Astrocyte (in vitro differentiated cells and primary cell): ENCODE measurements at regions not wholly inside any gene's neighbourhood (a gene's known extent, or its start where the extent isn't known, plus 50 kb on each side); places are given as distances from the start of the nearest gene placed in this dataset.
A peak's percentile ranks its signal among the peaks of the same experiment; 100 is the strongest.

Experiments
- DNase-seq: peaks from one replicate; pipeline ENCODE4 v3.0.0-alpha.2; 2010; ENCODE audit warnings: low read depth
- FAIRE-seq: peaks from 2 replicates; lab custom pipeline; 2011; peaks lifted over from hg19 to GRCh38; lab: Jason Lieb, UNC
- H2AFZ ChIP-seq: 2 replicates; pipeline ENCODE4 v1.6.0; 2012; ENCODE audit warnings: low read depth, low read length, inconsistent platforms
- H3K27ac ChIP-seq: 2 replicates; pipeline ENCODE4 v1.5.1; 2011; ENCODE audit warnings: low read depth, low read length, inconsistent platforms
- H3K27me3 ChIP-seq: 2 replicates; pipeline ENCODE4 v1.6.0; 2011; ENCODE audit warnings: low read length, inconsistent platforms; ENCODE audit not compliant: insufficient read depth
- H3K36me3 ChIP-seq: 2 replicates; pipeline ENCODE4 v1.5.1; 2011; ENCODE audit warnings: low read length, inconsistent platforms; ENCODE audit not compliant: insufficient read depth
- H3K4me1 ChIP-seq: 2 replicates; pipeline ENCODE4 v1.5.1; 2011; ENCODE audit warnings: low read length, inconsistent platforms; ENCODE audit not compliant: insufficient read depth
- H3K4me2 ChIP-seq: 2 replicates; pipeline ENCODE4 v1.6.0; 2012; ENCODE audit warnings: low read length, inconsistent platforms
- H3K4me3 ChIP-seq: 2 replicates; pipeline ENCODE4 v1.5.1; 2011; ENCODE audit warnings: low read depth, mild to moderate bottlenecking, low read length, inconsistent platforms; ENCODE audit not compliant: insufficient read depth
- H3K79me2 ChIP-seq: 2 replicates; pipeline ENCODE4 v1.6.0; 2012; ENCODE audit warnings: mild to moderate bottlenecking, low read length, inconsistent platforms; ENCODE audit not compliant: insufficient read depth
- H3K9ac ChIP-seq: 2 replicates; pipeline ENCODE4 v1.6.0; 2012; ENCODE audit warnings: mild to moderate bottlenecking, low read length, inconsistent platforms
- H3K9me3 ChIP-seq: 2 replicates; pipeline ENCODE4 v1.5.1; 2012; ENCODE audit warnings: low read depth, mild to moderate bottlenecking, low read length, inconsistent platforms; ENCODE audit not compliant: insufficient read depth
- H4K20me1 ChIP-seq: 2 replicates; pipeline ENCODE4 v1.6.0; 2012; ENCODE audit warnings: low read length, inconsistent platforms; ENCODE audit not compliant: insufficient read depth
- H3K27ac Mint-ChIP-seq: one replicate; pipeline ENCODE4 v1.8.0; 2021; ENCODE audit warnings: mild to moderate bottlenecking, mixed read lengths; ENCODE audit not compliant: unreplicated experiment
- H3K27me3 Mint-ChIP-seq: one replicate; pipeline ENCODE4 v1.8.0; 2021; ENCODE audit warnings: low read depth, mixed read lengths; ENCODE audit not compliant: unreplicated experiment
- H3K36me3 Mint-ChIP-seq: one replicate; pipeline ENCODE4 v1.8.0; 2021; ENCODE audit warnings: low read depth, mixed read lengths; ENCODE audit not compliant: unreplicated experiment
- H3K4me1 Mint-ChIP-seq: one replicate; pipeline ENCODE4 v1.8.0; 2021; ENCODE audit warnings: low read depth, mixed read lengths; ENCODE audit not compliant: unreplicated experiment
- H3K4me3 Mint-ChIP-seq: one replicate; pipeline ENCODE4 v1.8.0; 2021; ENCODE audit warnings: mild to moderate bottlenecking, moderate library complexity, mixed read lengths; ENCODE audit not compliant: unreplicated experiment
- H3K9me3 Mint-ChIP-seq: one replicate; pipeline ENCODE4 v1.8.0; 2021; ENCODE audit warnings: mild to moderate bottlenecking, mixed read lengths; ENCODE audit not compliant: unreplicated experiment
- EZH2 ChIP-seq: IDR thresholded peaks from 2 replicates; pipeline ENCODE4 v1.6.1; 2012; ENCODE audit warnings: mild to moderate bottlenecking, low read length, inconsistent platforms; ENCODE audit not compliant: insufficient read depth
- TF ChIP-seq, protein P1 (sequence below): IDR thresholded peaks from 2 replicates; pipeline ENCODE4 v1.5.1; 2011; ENCODE audit warnings: low read depth, mild to moderate bottlenecking, inconsistent platforms, low read length, moderate library complexity; ENCODE audit not compliant: insufficient read depth

DNA sequence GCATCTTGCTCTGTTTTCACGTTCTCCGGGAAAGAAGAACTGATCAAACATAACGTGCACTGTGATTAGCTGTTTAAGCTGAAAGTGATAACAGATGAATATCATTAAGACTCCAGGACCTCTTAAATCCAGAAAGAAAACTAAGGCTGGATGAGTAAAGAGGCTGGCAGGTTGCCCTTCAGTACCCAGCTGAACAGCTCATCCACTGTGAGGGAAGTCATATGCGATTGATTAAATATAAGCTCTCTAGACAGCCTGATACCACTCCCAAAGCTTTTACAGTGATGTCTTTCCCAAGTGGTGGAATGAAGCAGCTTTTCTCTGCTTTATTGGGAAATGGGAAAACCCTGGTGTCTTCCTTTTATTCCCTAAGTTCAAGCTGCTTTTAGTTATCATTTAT is 116.9 kb downstream of the EFNB2 start:
- H3K9me3 ChIP-seq = no peaks in the 10 kb centered on the region
- H3K9ac ChIP-seq = no peak overlapping the region
- no peaks in the 10 kb centered on the region for H3K36me3 Mint-ChIP-seq
- no peaks in the 10 kb centered on the region for H3K27me3 Mint-ChIP-seq
- no peaks in the 10 kb centered on the region for H3K9me3 Mint-ChIP-seq
- TF ChIP-seq, protein P1, sequence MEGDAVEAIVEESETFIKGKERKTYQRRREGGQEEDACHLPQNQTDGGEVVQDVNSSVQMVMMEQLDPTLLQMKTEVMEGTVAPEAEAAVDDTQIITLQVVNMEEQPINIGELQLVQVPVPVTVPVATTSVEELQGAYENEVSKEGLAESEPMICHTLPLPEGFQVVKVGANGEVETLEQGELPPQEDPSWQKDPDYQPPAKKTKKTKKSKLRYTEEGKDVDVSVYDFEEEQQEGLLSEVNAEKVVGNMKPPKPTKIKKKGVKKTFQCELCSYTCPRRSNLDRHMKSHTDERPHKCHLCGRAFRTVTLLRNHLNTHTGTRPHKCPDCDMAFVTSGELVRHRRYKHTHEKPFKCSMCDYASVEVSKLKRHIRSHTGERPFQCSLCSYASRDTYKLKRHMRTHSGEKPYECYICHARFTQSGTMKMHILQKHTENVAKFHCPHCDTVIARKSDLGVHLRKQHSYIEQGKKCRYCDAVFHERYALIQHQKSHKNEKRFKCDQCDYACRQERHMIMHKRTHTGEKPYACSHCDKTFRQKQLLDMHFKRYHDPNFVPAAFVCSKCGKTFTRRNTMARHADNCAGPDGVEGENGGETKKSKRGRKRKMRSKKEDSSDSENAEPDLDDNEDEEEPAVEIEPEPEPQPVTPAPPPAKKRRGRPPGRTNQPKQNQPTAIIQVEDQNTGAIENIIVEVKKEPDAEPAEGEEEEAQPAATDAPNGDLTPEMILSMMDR = no peak
- TF ChIP-seq EZH2 = no peak
- H3K27me3 ChIP-seq = no peaks in the 10 kb centered on the region
- no peak overlapping the region for H2AFZ ChIP-seq
- H3K4me1 ChIP-seq = peaks cover 3% of the 10 kb centered on the region
- H3K4me2 ChIP-seq = peak overlapping the region; percentile 46
- FAIRE-seq (no peak), DNase-seq (peak; percentile 69)
- H3K4me3 Mint-ChIP-seq = no peak overlapping the region
- H3K79me2 ChIP-seq = no peaks in the 10 kb centered on the region
- no peaks in the 10 kb centered on the region for H3K36me3 ChIP-seq
- H3K4me1 Mint-ChIP-seq = peaks cover 5% of the 10 kb centered on the region
- no peak overlapping the region for H3K4me3 ChIP-seq
- no peak overlapping the region for H3K27ac Mint-ChIP-seq
- no peak overlapping the region for H3K27ac ChIP-seq
- no peaks in the 10 kb centered on the region for H4K20me1 ChIP-seq

DNA sequence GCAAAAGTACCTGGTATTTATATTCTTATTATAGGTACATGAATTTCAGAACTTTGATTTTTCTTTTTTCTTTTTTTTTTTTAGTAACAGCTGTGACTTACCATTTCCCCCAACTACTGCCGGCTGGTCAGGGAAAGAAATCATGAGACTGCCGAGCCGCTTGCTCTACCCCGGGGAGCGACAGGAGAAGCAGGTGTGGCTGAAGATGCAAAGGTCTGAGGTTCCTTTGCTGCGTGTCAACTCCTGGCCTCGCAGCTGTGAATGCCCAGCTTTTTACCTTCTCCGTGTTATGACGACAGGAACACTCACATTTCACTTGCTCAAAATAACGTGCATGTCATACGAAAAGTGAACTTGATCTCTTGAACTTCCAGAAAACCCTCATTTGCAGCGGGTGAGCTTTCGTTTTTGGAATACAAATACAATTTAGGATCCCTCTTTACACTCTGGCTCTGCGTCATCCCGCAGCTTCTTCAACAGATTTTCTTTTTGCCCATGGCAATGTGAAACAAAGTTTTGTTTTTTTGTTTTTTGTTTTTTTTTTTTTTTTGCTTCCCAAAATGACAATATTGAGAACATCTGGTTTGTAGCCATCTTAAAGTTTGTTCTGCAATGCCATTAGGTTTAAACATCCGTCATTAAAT is 117.9 kb downstream of the EFNB2 start:
- Histone ChIP-seq H3K4me3 (no peak overlapping the region), H3K9me3 (no peaks in the 10 kb centered on the region), H3K79me2 (no peaks in the 10 kb centered on the region), H3K27ac (no peak overlapping the region), H3K4me1 (peaks cover 3% of the 10 kb centered on the region), H4K20me1 (no peaks in the 10 kb centered on the region), H2AFZ (peak overlapping the region; percentile 22), H3K9ac (no peak overlapping the region), H3K4me2 (peak overlapping the region; percentile 18), H3K27me3 (no peaks in the 10 kb centered on the region), H3K36me3 (no peaks in the 10 kb centered on the region)
- no peak overlapping the region for H3K4me3 Mint-ChIP-seq
- DNase-seq (no peak), FAIRE-seq (no peak)
- H3K4me1 Mint-ChIP-seq = no peaks in the 10 kb centered on the region
- TF ChIP-seq, protein P1 = no peak
- TF ChIP-seq EZH2 = no peak
- H3K36me3 Mint-ChIP-seq = no peaks in the 10 kb centered on the region
- no peaks in the 10 kb centered on the region for H3K9me3 Mint-ChIP-seq
- H3K27ac Mint-ChIP-seq = no peak overlapping the region
- H3K27me3 Mint-ChIP-seq = no peaks in the 10 kb centered on the region

DNA sequence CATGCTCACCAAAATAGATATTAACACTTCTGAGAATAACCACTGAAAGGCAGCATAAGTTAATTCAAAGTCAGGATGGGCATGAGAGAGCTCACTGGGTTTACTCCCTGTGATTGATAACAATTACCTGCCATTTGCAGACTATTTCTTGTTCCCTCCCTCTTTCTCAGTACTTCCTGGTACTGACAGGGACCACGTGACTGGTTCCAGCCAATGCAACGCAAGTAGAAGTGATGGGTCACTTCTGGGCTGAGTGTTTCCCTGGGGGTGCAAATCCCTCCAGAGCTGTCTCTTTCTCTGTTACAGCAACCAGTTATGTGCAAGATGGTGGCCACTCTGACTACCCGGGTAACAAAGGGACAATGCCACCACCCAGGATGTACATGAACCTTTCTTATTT is 118.8 kb downstream of the EFNB2 start:
- H3K9ac ChIP-seq = no peak overlapping the region
- Mint-ChIP-seq H3K36me3 (no peaks in the 10 kb centered on the region), H3K4me1 (no peaks in the 10 kb centered on the region)

More for the DNA sequence above, 118.8 kb downstream of the EFNB2 start:
- Histone ChIP-seq H3K4me2 (no peak overlapping the region), H3K27me3 (no peaks in the 10 kb centered on the region), H3K27ac (no peak overlapping the region), H3K4me3 (no peak overlapping the region), H3K9me3 (no peaks in the 10 kb centered on the region), H3K79me2 (no peaks in the 10 kb centered on the region), H2AFZ (no peak overlapping the region), H4K20me1 (no peaks in the 10 kb centered on the region), H3K4me1 (peaks cover 3% of the 10 kb centered on the region), H3K36me3 (no peaks in the 10 kb centered on the region)
- Mint-ChIP-seq H3K4me3 (no peak overlapping the region), H3K27ac (no peak overlapping the region), H3K9me3 (no peaks in the 10 kb centered on the region), H3K27me3 (no peaks in the 10 kb centered on the region)
- TF ChIP-seq EZH2 = no peak
- TF ChIP-seq, protein P1 = no peak
- FAIRE-seq = no peak
- no peak for DNase-seq
